Stimulated activated CD4-positive, alpha-beta T cell treated with anti-CD3 and anti-CD28 coated beads, Interleukin-1b, Interleukin-23, amount 100 ng/mL, for 24 hours (primary cell): ENCODE measurements at regions not wholly inside any gene's neighbourhood (a gene's known extent, or its start where the extent isn't known, plus 50 kb on each side); places are given as distances from the start of the nearest gene placed in this dataset.
"Not testable (repeated sequence)": the region's sequence is repeated elsewhere in the genome, so short reads cannot be mapped to it uniquely, and the experiment has no call there.

Experiments used
- DNase-seq, 4 experiments: peaks; one replicate each; pipeline ENCODE4 v3.0.0-alpha.2; 2020; ENCODE audit warnings: low read depth in 4 of 4, low spot score in 1 of 4

DNA sequence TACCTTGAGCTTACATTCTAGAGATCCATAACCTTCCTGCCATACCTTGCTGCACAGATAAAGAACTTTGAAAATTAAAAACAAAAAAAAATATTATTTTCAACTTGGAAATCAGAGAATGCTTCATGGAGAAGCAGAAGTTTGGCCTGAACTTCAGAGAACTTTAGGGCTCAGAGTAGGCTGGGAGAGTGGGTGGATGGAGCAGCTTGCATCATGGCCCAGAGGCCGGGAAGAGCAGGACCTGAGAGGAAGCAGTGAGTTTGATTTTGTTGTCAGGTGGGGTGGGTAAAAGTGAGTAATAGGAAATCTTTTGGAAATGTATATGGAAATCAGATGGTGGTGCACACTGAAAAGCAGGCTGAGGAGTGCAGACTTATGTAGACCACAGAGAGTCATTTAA, 228.5 kb upstream of the KRR1 start:
- no peak for DNase-seq

DNA sequence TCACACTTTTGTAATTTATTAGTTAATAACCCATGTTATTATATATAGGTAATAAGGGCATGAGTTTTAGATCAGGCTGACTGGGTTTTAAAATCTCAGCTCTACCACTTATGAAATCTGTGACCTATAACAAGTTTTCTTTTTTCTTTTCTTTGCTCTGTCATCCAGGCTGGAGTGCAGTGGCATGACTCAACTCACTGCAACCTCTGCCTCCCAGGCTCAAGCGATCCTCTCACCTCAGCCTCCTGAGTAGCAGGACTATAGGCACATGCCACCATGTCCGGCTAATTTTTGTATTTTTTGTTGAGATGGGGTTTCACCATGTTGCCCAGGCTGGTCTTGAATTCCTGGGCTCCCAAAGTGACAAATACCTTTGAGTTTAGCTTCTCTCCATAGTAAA, 227.7 kb upstream of the KRR1 start:
- DNase-seq: not testable (repeated sequence)

DNA sequence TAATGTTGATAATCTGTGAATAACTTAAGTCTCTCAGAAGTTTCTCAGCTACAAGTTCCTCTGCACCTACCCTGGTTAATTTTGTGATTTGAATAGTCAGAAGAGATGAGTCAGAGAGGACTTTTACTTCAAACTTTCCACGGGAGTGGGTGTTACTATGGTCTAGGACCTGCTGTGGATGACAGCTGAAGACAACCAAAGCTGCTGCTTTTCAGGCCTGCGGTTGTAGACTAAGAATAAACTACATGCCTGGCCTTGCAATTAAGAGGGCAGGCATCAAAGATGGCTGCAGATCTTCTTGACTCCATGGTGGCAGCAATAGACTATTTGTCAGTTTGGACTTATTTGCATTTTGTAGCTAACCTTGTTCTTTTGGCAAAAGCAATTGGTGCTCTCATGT, 227.1 kb upstream of the KRR1 start:
- peak; percentile 6 to 21 (median 14) for DNase-seq

DNA sequence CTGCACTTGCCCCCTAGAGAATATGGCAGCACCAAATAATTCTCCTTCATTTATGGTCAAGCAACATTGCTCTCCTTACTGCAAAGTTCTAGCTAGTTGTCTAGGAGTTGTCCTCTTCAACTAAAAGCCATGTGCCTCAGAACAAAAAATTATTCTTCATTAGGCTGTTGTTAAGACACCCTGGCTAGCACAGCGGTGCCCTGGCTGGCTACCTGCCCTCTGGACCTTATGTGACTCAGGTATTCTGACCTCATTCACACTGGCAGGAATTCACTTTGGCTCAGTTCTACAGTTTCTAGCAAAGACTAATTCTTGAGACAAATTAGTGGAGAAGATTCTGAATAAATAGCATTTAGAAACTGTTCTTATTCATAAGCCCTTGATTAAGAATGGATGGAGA, 224.4 kb upstream of the KRR1 start:
- no peak for DNase-seq

DNA sequence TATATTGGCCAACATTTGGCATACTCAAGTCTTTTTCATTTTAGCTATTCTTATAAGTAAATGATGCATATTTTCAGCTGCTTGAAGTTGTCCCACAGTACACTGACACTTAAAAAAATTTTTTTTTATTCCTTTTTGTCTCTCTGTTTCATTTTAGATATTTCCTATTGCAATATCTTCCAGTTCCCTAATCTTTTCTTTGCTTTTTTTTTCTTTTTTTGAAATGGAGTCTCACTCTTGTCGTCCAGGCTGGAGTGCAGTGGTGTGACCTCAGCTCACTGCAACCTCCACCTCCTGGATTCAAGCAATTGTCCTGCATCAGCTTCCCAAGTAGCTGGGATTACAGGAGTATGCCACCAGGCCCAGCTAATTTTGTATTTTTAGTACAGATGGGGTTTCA, 217.4 kb upstream of the KRR1 start:
- no peak for DNase-seq

DNA sequence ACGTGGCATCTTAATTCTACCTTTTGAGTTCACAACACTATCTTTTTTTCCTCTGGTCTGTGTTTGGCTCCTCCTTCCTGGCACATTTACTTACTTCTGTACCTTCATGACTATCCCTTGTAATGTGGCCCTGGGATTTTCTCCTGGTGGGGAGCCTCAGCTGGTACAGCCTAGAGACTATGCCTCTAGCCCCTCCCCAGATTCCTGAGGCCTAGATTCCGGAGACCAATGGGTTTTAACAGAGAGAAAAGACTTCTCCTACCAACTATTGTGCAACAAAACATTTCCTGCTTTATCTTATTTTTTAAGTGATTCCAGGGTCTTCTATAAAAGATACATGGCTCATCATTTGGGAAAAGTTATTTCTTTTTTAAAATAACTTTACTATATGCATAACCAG, 216.2 kb upstream of the KRR1 start:
- no peak for DNase-seq

DNA sequence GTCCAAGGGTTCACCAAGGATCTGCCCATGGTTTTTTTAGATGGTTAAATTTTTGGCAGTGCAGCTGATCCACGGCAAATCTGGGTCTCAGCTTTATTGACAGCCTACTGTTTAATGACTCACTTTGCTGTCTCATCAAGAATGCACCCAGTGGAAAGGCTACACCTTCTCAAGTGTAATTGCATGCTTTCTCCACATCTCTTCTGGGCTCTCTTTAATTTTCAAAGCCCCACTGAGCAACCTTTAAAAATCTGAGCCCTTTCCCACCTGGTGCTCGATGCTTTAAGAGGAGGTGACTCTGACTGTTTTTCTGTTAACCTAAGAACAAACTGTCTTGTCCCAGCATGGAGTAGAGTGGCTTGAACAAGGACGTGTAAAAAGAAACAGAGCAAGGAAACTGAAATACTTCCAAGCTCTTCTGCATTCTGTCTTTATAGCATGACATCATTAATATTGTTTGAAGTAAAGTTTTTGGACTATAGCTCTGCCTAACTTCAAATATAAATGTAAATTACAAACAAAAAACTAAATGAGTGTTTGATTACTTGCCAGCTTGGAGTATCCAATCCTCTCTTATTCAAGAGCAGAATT, 214.2 kb upstream of the KRR1 start:
- no peak for DNase-seq

DNA sequence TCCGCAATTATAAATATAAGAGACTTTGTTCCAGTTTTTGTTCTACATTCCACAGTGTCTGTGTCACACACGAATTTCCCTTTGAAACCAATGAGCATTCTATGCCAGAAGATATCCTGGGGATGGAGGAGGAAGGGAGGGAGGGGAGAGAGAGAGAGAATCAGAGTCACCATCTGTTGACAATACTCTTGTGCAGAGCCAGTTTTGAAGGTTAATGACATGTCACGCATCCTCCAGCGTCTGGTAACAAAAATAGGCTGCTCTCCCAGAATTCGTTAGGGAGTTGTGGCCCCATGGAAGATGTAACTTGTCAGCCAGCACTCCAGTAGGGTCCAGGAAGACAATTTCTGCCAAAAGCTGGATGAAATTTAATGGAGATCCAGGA, 213.5 kb upstream of the KRR1 start:
- no peak for DNase-seq

DNA sequence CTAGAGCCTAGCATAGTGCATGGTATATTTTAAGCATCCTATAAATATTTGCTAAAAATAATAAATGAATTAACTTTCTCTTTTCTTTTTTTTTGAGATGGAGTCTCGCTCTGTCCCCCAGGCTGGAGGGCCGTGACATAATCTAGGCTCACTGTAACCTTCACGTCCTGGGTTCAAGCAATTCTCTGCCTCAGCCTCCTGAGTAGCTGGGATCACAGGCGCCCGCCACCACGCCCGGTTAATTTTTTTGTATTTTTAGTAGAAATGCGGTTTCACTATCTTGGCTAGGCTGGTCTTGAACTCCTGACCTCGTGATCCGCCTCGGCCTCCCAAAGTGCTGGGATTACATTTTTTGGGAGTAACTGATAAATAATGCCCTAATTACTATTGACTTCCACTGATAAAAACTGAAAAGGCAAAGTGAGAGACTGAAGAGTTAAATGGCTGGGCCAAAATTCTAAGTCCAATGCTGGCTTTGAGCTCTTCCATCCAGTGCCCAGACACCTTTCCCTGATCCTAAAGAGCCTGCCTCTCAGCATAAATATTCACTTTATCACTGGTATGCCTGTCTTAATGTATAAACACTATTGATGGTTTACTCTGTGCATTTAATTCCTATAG, 213.0 kb upstream of the KRR1 start:
- DNase-seq: no peak

DNA sequence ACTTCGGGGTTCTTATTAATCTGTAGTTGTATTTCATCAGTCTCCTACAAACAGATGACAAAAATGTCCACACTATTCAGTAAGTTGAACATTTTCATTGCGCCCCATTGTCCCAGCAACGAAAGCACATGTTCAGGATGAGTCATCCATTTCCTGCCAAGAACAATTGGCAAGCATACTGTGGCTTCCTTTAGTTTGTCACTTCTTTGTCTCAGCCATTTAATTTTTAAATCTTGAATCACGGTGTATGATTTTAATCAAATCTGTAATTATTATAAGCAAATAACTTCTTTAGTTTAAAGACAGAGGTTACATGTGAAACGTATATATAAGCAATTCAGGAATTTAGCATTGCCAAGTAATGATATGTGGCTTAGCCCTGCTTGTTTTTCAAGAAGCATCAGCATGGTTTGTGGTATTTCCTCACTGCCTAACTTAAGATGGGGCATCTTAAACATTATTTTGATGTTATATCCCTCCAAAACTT, 211.3 kb upstream of the KRR1 start:
- no peak for DNase-seq

DNA sequence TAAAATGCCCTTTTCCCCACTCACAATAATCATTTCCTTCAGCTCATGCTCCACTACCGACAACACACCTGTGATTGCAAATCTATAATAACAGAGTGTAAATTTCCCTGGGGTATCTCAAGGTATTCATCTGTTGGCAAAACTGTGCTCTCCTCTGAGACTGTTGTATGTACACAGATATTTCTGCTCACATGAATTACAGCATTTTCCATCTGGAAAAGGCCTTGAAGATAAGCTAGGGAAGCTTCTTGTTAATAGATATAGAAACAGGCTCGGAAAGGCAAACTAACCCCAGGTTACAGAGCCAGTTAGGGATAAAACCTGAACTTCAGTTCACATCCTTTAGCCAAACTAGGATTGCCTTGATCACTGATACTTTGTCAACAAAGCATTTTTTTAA, 210.4 kb upstream of the KRR1 start:
- DNase-seq: no peak

DNA sequence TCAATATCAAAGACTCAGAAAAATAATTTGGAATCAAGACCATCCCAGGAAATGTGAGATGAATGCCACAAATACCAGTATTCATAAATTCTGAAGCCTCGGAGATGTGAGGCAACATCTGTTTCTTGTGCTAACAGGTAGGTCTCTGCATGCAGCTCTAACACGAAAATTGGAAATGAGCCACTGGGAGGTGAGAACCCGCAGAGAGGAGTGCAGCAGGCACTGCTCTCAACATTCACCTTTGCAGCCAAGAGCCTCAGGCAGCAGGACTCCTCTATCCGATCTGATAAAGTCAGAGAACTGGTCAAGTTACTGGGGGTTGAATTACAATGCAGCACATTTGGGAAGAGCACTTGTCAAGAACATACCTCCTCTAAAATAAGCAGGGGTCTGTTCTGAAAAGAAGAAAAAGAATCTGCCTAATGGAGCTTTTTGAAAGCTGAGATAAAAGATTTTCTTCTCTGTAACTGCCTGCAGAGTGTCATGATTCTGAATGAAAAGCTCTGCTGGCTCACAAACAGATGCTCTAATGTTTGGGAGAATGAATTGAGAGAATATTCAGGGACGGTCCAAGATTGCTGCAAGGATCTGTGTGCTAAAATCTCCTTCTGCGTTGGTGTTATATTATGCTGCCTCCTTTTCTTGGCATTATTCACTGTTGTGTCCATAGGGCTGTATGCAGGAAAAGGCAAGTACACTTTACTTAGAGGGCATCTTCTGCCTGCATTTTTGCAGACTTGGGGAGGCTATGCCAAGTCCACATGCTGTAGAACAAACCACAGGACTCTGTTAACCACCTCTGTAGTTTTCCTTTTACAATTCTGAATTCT, 209.6 kb upstream of the KRR1 start:
- no peak for DNase-seq

DNA sequence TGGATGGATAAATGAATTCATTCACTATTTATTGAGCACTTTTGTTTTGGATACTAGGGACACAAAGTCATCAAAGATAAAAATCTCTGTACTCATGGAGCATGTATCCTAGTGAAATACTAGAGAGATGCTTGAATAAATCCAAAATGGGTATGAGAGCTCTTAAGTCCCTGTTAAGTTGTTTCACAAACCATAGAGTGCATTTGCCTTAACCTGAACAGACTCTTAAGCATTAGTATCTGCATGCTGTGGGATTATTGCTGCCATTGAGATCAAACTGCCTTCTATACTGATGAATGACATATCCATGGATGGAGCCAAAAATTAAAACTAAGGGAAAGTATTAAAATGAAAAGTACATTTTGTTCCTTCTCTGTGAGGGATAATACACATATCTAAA, 206.5 kb upstream of the KRR1 start:
- DNase-seq: no peak

DNA sequence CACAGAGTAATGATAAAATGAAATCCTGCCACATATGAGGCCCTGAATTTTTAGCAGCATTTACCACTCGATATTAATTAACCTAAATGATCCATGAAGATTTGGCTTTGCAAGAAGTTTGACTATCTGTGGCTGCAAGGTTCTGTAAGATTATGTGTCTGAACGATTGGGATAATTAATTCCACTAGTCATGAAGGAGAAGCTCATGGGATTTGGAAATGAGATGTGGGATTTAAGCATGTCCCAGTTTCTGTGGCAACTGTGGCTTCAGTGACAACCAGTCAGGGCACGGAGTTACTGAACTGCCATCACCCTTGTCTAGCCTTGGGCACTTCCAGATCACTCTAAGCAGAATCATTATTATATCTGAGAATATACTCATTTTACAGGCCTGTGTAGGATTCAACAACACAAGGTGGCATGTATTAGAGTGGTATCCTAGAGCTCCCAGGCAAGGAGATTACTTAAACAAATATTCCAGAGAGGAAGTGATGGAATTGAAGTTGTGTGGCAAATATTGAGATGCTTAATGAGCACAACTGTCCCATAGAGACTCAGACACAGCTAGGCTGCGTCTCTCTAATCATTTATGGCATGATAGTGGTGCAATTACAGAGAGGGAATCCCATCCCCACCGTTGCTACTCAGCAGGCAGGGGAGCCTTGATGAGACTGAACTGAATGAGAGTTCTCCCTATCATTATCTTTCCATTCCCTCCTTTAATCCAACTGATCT, 205.0 kb upstream of the KRR1 start:
- no peak for DNase-seq

DNA sequence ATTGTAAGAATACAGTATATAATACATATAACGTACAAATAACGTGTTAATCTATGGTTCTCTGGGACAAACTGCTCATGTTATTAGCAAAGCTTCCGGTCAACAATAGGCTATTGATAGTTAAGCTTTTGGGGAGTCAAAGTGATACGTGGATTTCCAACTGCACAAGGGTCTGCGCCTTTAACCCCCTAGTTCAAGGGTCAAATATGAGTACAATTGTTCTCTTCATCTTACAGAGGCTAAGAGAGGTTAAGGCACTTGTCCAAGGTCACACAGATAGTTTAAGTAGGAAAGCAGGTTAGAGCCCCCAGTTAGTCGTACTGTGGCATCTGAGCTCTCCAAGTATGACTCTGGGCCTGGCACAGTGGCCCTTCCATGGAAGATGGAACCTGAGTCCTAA, 204.3 kb upstream of the KRR1 start:
- no peak for DNase-seq

DNA sequence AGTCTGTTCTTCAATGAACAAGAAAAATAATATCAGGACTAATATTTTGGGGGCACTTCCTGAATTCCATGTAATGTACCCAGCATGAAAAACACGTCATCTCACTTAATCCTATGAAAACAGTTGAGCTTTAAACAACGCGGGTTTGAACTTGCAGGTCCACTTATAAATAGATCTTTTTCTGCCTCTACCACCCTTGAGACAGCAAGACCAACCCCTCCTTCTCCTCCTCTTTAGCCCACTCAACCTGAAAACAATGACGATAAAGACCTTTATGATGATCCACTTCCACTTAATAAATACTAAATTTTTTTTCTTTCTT, 203.9 kb upstream of the KRR1 start:
- DNase-seq: no peak

DNA sequence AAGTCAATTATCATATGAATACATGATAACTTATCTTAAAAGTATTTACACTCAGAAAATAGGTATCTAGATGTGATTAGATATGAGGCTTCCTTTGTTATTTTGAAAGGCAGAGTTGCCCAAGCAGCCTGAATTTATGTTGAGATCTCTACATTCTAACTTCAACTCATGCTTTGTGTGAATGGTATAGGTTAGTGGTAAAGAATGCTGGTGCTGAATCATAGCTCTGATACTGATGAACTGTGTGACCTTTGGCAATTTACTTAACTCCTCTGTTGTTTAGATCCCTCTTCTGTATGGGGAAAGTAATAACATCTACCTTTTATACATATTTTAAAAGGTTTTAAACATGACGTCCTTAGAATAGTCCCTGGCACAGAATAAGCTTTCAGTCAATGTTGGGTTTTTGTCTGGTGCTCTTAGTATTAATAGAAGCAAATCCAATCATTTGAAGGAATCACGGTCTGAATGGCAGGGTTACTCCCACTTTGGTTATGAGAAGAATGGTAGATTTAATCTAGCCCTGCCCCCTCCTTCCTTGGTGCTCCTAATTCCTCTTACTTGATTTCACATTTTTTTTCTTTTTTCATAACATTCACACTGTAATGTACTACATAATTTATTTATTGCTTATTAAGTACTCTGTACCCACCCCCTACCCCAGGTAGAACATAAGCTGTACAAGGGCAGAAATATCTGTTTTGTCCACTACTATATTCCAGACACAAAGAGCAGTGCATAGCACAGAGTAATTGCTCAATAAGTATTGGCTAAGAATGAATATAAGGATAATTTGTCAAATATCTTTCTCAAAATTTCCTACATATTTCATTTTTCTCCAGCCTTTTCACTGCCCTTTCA, 203.3 kb upstream of the KRR1 start:
- no peak for DNase-seq

DNA sequence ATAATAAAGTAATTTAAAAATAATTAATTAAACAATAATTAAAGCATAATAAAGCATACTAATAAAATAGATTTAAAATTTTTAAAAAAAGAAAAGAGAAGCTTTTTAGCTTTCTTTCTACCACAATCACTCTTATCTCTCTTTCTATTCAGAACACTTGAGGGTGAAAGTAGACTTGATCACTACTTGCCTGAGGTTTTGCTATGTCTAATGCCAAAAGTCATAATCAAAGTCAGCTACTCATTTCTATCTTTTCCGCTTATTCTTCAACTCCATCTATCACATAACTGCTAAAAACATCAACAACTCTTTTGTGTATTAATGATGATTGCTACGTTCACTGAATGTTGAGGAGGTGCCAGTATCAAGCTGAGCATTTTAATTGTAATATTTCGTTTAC, 202.0 kb upstream of the KRR1 start:
- no peak for DNase-seq

DNA sequence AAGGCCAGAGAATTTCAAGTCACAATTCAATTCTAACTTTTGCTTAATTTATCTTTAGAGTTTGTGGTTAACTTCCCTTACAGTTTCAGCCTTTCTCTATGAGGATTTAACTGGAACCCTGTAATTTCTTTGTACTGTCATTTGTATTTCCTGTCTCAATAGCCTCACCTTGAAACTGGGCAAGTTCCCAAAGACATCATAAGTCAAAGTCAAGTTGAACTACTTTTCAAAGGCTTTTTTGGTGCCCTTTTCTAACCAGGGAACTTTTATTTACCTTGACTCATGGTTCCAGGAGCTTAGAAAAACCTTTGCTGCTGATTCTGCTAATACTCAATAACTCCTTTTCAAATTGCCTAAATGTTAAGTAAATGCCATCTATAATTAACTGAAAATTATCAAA, 200.8 kb upstream of the KRR1 start:
- DNase-seq: no peak

DNA sequence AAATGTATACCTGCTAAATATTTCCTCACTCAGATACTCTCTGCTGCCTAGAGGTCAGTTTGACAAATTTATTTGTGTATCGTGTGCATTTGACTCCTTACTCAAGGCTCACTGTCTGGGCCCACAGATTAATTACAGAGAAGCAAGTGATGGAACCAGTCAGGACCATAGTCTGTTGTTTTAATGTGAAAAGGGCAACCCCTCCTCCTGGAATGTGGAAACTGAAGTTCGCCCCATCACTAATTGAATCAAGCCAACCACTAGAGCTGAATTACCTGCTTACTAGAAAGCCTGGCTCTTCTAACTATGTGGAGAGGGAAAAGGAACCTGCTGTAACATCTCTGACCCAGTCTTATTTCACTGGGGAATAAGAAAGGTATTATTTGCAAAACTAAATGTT, 199.9 kb upstream of the KRR1 start:
- DNase-seq: no peak
